HAP-1 (cell line): ENCODE measurements at regions not wholly inside any gene's neighbourhood (a gene's known extent, or its start where the extent isn't known, plus 50 kb on each side); places are given as distances from the start of the nearest gene placed in this dataset.
"Not testable (repeated sequence)": the region's sequence is repeated elsewhere in the genome, so short reads cannot be mapped to it uniquely, and the experiment has no call there.

Experiments
- DNase-seq, 2 experiments: peaks; one replicate each; pipeline ENCODE4 v3.0.0-alpha.2; 2016 to 2020; ENCODE audit warnings: low spot score in 2 of 2
- H3K27me3 ChIP-seq: fragments of 250-450 bp; sonication (Bioruptor Pico); 2 replicates; pipeline ENCODE4 v1.5.1; 2020; ENCODE audit warnings: low read depth, mild to moderate bottlenecking, moderate library complexity
- H3K36me3 ChIP-seq: fragments of 250-450 bp; sonication (Bioruptor Pico); replicated peaks from 2 replicates; pipeline ENCODE4 v1.5.1; 2020; ENCODE audit warnings: mild to moderate bottlenecking
- H3K4me1 ChIP-seq: fragments of 250-450 bp; sonication (Bioruptor Pico); 2 replicates; pipeline ENCODE4 v1.5.1; 2020; ENCODE audit warnings: mild to moderate bottlenecking
- H3K4me3 ChIP-seq: fragments of 250-450 bp; sonication (Bioruptor Pico); 2 replicates; pipeline ENCODE4 v1.5.1; 2020; ENCODE audit warnings: mild to moderate bottlenecking, moderate library complexity
- H3K9me3 ChIP-seq: fragments of 250-450 bp; sonication (Bioruptor Pico); 2 replicates; pipeline ENCODE4 v1.5.1; 2020; ENCODE audit warnings: mild to moderate bottlenecking, moderate library complexity
- in situ Hi-C: fragments of 300-500 bp; cut with MboI; formaldehyde crosslinking; loops from 3 replicates; pipeline ENCODE4 v1.14.3; 2020; ENCODE audit warnings: low sequenced_read_pairs, inconsistent platforms, mixed read lengths

DNA sequence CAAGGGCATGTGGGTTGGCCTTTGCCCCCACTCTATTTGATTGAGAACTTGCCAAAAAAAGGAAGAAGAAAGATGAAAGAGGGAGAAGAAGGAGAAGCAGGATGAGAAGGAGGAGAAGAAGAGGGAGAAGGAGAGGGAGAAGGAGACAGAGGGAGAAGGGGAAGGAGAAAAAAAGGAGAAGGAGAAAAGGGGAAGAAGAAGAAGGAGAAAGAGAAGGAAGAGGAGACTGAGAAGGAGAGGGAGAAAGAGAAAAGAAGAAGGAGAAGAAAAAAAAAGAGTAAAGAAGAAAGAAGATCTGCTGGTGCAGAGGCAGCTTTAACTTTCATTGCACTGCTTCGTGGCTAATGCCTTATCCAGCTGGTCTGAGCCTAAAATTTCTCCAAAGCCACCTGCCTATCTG, 144.4 kb downstream of the ZNF22 start:
- in situ Hi-C loops, H3K9me3 ChIP-seq, H3K27me3 ChIP-seq, DNase-seq, H3K4me1 ChIP-seq, H3K4me3 ChIP-seq, H3K36me3 ChIP-seq: not testable (repeated sequence)

GRCh38 chr10:45147000-45147399, 146.3 kb downstream of the ZNF22 start:
- in situ Hi-C loops, result no loop called here
- Histone ChIP-seq H3K36me3 (no peaks in the 10 kb centered on the region), H3K9me3 (no peaks in the 10 kb centered on the region), H3K27me3 (0 out of 2 replicates have a peak, but pooled peaks cover 3% of the 10 kb centered on the region), H3K4me1 (no peaks in the 10 kb centered on the region), H3K4me3 (no peak overlapping the region)
- DNase-seq, result no peak

DNA sequence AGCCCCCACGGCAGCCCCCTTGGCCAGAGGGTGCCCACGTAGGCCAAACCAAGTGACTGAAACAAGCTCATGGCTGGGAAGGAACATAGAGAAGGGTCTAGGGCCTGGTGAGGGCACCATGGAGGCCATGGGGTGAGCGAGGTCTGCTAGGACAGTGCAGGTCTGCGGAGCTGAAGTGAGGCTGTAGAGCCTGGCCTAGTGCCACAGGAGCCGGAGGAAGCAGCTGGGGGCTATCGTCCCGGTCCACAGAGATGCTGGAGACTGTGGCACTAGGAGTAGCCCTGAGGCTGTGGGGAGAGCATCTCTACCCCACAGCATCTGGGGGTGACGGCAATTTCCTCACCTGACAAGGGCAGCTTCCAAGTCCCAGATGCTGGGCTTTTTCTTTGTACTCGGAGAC, 150.3 kb downstream of the ZNF22 start:
- in situ Hi-C loops, result no loop called here
- H3K36me3 ChIP-seq, result no peaks in the 10 kb centered on the region

GRCh38 chr10:45151467-45152214, 150.9 kb downstream of the ZNF22 start:
- Histone ChIP-seq H3K4me3 (no peak overlapping the region), H3K36me3 (no peaks in the 10 kb centered on the region), H3K27me3 (no peaks in the 10 kb centered on the region), H3K9me3 (no peaks in the 10 kb centered on the region), H3K4me1 (no peaks in the 10 kb centered on the region)
- no peak for DNase-seq
- in situ Hi-C loops, result no loop called here

More for the DNA sequence above, 150.3 kb downstream of the ZNF22 start:
- Histone ChIP-seq H3K27me3 (no peaks in the 10 kb centered on the region), H3K9me3 (no peaks in the 10 kb centered on the region), H3K4me1 (no peaks in the 10 kb centered on the region), H3K4me3 (no peak overlapping the region)
- DNase-seq, result no peak

- no peaks in the 10 kb centered on the region for H3K9me3 ChIP-seq
- no peaks in the 10 kb centered on the region for H3K4me1 ChIP-seq
- no peak for DNase-seq
- no peaks in the 10 kb centered on the region for H3K27me3 ChIP-seq
- no peak overlapping the region for H3K4me3 ChIP-seq
- H3K36me3 ChIP-seq, result no peaks in the 10 kb centered on the region
- in situ Hi-C loops, result no loop called here
Observed at GRCh38 chr10:45152726-45153125, 152.0 kb downstream of the ZNF22 start.

GRCh38 chr10:45154502-45154901, 153.8 kb downstream of the ZNF22 start:
- H3K36me3 ChIP-seq, result no peaks in the 10 kb centered on the region
- H3K4me3 ChIP-seq, result no peak overlapping the region
- in situ Hi-C loops, result no loop called here
- DNase-seq, result no peak
- H3K27me3 ChIP-seq, result no peaks in the 10 kb centered on the region
- H3K9me3 ChIP-seq, result no peaks in the 10 kb centered on the region
- H3K4me1 ChIP-seq, result no peaks in the 10 kb centered on the region

DNA sequence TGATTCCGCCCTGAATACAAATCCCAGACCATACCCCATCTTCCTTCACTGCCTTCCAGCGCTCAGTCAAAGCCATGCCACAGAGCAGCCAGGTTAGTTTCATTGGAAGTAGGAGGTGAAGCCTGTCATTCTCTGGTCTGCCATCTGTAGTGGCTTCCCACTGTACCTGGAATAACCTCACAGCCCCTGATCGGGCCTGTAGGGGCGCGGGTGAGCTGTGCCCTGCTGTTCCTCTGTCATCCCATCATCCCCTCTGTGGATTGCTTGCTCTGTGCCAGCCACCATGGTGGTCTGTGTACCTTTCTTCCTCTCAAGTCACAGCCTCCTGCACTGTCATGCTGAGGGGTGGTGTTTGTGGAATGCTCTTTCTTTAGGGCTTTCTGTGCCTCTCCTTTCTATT, 155.1 kb downstream of the ZNF22 start:
- no peaks in the 10 kb centered on the region for H3K9me3 ChIP-seq
- in situ Hi-C loops, result no loop called here
- H3K27me3 ChIP-seq, result no peaks in the 10 kb centered on the region
- no peaks in the 10 kb centered on the region for H3K4me1 ChIP-seq
- no peak overlapping the region for H3K4me3 ChIP-seq
- H3K36me3 ChIP-seq, result no peaks in the 10 kb centered on the region
- no peak for DNase-seq

DNA sequence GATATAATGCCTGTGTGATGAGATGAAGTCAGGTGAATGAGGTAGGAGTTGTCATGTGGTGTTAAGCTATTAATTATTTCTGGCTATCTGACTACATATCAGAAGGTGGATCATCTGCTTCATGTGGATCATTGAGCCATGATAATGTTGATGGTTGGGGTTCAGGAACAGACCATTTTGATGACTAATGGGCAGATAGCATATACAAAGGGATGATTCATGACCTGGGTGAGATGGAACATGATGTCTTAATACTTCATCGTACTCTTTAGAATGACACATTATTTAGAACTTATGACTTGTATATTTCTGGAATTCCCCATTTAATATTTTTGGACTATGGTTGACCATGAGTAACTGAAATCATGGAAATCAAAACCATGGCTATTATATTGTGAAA, 155.1 kb downstream of the OR13A1 start:
- no peak for DNase-seq
- Histone ChIP-seq H3K36me3 (no peaks in the 10 kb centered on the region), H3K27me3 (no peaks in the 10 kb centered on the region), H3K4me3 (no peak overlapping the region), H3K9me3 (no peaks in the 10 kb centered on the region), H3K4me1 (no peaks in the 10 kb centered on the region)
- in situ Hi-C loops, result no loop called here

- in situ Hi-C loops, result no loop called here
- H3K9me3 ChIP-seq, result no peaks in the 10 kb centered on the region
- H3K4me1 ChIP-seq, result no peaks in the 10 kb centered on the region
- H3K36me3 ChIP-seq, result no peaks in the 10 kb centered on the region
- no peak overlapping the region for H3K4me3 ChIP-seq
- no peak for DNase-seq
- H3K27me3 ChIP-seq, result no peaks in the 10 kb centered on the region
Observed at GRCh38 chr10:45163315-45163975, 152.0 kb downstream of the OR13A1 start.

DNA sequence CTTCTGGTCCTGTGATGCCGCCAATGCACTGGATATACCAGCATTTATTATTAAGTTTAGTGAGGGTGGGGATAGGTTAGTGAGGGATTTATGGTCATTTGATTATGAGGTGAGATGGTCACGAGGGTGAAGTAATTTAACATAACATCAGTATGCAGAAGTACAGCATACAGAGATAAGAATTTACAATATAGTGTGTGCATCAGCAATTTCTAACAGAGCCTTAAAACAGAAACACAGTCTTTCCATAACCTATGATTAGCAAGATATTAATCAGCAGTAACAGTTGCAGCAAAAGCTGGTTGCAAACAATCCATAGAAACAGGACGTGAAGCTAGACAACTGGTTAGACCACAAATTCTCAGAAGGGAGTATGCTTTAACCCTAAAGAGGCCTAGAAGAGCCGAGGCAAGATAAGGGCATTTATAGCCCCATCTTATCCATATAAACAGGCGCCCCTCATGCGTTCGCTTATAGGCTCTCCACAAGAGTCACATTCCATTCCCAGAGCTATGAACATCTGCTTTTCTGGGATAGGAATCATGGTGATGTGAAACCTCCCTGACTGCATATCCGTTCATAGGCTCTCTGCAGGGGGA, 139.8 kb downstream of the OR13A1 start:
- H3K9me3 ChIP-seq, H3K36me3 ChIP-seq, H3K4me3 ChIP-seq, DNase-seq, in situ Hi-C loops, H3K4me1 ChIP-seq, H3K27me3 ChIP-seq: not testable (repeated sequence)

DNA sequence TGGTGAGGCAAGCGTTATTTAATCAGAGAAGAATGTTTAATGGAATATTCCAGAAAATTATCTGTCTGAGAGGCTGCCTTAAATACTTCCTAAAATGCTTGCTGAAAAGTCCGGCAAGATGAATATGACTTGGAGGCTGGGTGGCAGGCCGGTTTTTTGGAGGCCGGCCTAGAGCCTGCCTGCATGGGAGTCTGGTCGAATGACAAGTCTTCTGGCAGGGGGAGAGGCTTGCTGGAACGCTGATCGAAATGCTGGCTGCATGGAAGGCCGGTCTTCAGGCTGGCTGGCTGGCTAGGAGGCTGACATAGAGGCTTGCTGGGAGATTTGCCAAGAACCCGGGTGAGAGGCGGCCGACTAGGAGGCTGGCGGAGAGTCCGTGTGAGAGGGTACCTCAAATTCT, 135.7 kb downstream of the OR13A1 start:
- DNase-seq, result no peak
- Histone ChIP-seq H3K27me3 (no peaks in the 10 kb centered on the region), H3K36me3 (no peaks in the 10 kb centered on the region), H3K9me3 (no peaks in the 10 kb centered on the region), H3K4me3 (no peak overlapping the region), H3K4me1 (no peaks in the 10 kb centered on the region)
- in situ Hi-C loops, result no loop called here

DNA sequence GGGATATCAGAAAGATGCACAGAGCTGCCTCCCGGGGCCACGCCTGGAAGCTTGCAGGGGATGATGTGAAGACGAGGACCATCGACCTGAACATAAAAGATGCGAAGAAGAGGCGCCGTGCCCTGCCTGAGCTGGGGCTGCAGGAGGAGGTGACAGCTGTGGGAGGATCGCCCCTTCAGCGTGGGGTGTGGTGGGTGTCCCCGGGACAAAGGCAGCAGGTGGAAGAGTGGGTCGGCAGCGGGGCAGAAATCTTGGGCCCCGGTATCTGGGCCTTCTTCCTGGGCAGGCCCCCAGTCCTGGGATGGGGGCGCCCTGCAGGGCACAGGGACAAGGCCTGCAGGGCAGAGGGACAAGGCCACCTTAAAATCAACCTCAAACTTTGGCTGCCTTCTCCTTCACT, 134.9 kb downstream of the OR13A1 start:
- no peaks in the 10 kb centered on the region for H3K36me3 ChIP-seq
- no peaks in the 10 kb centered on the region for H3K4me1 ChIP-seq
- no peaks in the 10 kb centered on the region for H3K9me3 ChIP-seq
- DNase-seq, result no peak
- no peaks in the 10 kb centered on the region for H3K27me3 ChIP-seq
- in situ Hi-C loops, result no loop called here
- H3K4me3 ChIP-seq, result no peak overlapping the region

DNA sequence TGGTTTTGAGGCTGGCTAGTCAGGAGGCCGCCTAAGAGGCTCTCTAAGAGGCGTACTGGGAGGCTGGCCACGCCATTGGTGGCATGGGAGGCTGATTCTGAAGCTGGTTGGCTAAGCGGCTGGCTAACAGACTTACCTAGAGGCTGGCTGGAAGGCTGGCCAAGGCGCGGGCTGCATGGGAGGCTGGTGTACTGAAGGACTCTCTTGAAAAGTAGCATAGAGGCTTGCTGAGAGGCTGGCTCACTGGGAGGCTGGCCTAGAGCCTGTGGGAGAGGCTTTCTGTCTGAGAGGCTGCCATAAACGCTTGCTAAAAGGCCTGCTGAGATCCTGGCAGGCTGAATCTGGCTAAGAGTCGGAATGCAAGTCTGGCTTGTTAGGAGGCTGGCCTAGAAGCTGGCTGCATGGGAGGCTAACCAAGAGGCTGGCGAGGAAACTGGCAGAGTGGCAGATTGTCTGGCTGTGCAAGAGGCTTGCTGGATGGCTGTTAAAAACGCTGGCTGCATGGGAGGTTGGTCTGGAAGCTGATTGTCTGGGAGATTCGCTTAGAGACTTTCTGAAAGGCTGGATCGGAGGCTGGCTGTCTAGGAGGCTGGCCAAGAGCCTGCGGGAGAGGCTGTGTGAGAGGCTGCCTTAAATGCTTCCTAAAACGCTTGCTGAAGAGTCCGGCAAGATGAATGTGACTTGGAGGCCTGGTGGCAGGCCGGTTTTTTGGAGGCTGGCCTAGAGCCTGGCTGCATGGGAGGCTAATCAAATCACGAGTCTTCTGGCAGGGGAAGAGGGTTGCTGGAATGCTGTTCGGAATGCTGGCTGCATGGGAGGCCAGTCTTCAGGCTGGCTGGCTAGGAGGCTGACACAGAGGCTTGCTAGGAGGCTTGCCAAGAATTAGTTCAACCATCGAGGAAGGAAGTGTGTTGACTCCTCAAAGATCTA, 134.2 kb downstream of the OR13A1 start:
- H3K27me3 ChIP-seq, result no peaks in the 10 kb centered on the region
- DNase-seq, result no peak
- no peak overlapping the region for H3K4me3 ChIP-seq
- H3K36me3 ChIP-seq, result no peaks in the 10 kb centered on the region
- H3K4me1 ChIP-seq, result no peaks in the 10 kb centered on the region
- in situ Hi-C loops, result no loop called here
- H3K9me3 ChIP-seq, result no peaks in the 10 kb centered on the region
